Common myeloid progenitor, CD34-positive (primary cell): ENCODE measurements at regions not wholly inside any gene's neighbourhood (a gene's known extent, or its start where the extent isn't known, plus 50 kb on each side); places are given as distances from the start of the nearest gene placed in this dataset.

Experiments used
- CTCF ChIA-PET: fragments of 350-600 bp; sonication (Branson Sonifier 250); formaldehyde crosslinking; loops from one replicate; lab custom pipeline; 2021; ENCODE audit warnings: antibody characterized with exemption; lab: Charles Lee
- POLR2A ChIA-PET: fragments of 350-600 bp; sonication (Branson Sonifier 250); formaldehyde crosslinking; loops from one replicate; lab custom pipeline; 2021; ENCODE audit warnings: antibody characterized with exemption; lab: Charles Lee
- DNase-seq, 3 donors: peaks; one replicate each; pipeline versions ENCODE4 v3.0.0 to v3.0.0-alpha.2; 2013
- H3K27ac ChIP-seq, 2 experiments: 1 replicate in 1 of 2; 2 replicates in 1 of 2; pipeline ENCODE4 v1.7.0; 2013; ENCODE audit warnings: inconsistent platforms in 2 of 2, low read length in 2 of 2, mild to moderate bottlenecking in 2 of 2, low read depth in 1 of 2, moderate library complexity in 1 of 2; ENCODE audit not compliant: severe bottlenecking in 2 of 2, insufficient read depth in 1 of 2, poor library complexity in 1 of 2
- H3K27me3 ChIP-seq, 5 experiments: replicated peaks in 2 of 5; 1 replicate in 3 of 5; 2 replicates in 2 of 5; pipeline versions ENCODE4 v1.6.1 to v1.7.0; 2013; ENCODE audit warnings: low read length in 4 of 5, mild to moderate bottlenecking in 2 of 5, moderate library complexity in 2 of 5, inconsistent platforms in 1 of 5; ENCODE audit not compliant: insufficient read depth in 5 of 5, control insufficient read depth in 4 of 5
- H3K36me3 ChIP-seq, 4 experiments: 1 replicate in 2 of 4; 2 replicates in 2 of 4; pipeline versions ENCODE4 v1.6.1 to v1.7.0; 2013; ENCODE audit warnings: low read length in 3 of 4, control low read depth in 1 of 4, mild to moderate bottlenecking in 1 of 4; ENCODE audit not compliant: control insufficient read depth in 4 of 4, insufficient read depth in 4 of 4
- H3K4me1 ChIP-seq, 4 experiments: 1 replicate in 3 of 4; 2 replicates in 1 of 4; pipeline versions ENCODE4 v1.6.1 to v1.7.1; 2013; ENCODE audit warnings: low read length in 3 of 4, mild to moderate bottlenecking in 3 of 4, control low read depth in 1 of 4, inconsistent platforms in 1 of 4, moderate library complexity in 1 of 4; ENCODE audit not compliant: control insufficient read depth in 4 of 4, insufficient read depth in 4 of 4; ENCODE audit errors: control extremely low read depth in 1 of 4
- H3K4me3 ChIP-seq, 7 experiments: 1 replicate in 4 of 7; 2 replicates in 3 of 7; pipeline versions ENCODE4 v1.5.1 to v1.7.0; 2013; ENCODE audit warnings: mild to moderate bottlenecking in 7 of 7, low read length in 6 of 7, moderate library complexity in 6 of 7, inconsistent platforms in 2 of 7, low read depth in 2 of 7, control low read depth in 1 of 7; ENCODE audit not compliant: insufficient read depth in 4 of 7, control insufficient read depth in 1 of 7; ENCODE audit errors: extremely low read depth in 1 of 7
- H3K9me3 ChIP-seq, 5 experiments: 1 replicate in 4 of 5; 2 replicates in 1 of 5; pipeline versions ENCODE4 v1.6.1 to v1.7.1; 2013; ENCODE audit warnings: low read length in 4 of 5, mild to moderate bottlenecking in 2 of 5, inconsistent platforms in 1 of 5, low read depth in 1 of 5, moderate library complexity in 1 of 5; ENCODE audit not compliant: control insufficient read depth in 4 of 5, insufficient read depth in 2 of 5; ENCODE audit errors: control extremely low read depth in 1 of 5
- WGBS: methylation state at CpG from one replicate; pipeline ENCODE4 v1.1.5; 2013; ENCODE audit not compliant: insufficient coverage; 5-methylcytosine and 5-hydroxymethylcytosine counted together

DNA sequence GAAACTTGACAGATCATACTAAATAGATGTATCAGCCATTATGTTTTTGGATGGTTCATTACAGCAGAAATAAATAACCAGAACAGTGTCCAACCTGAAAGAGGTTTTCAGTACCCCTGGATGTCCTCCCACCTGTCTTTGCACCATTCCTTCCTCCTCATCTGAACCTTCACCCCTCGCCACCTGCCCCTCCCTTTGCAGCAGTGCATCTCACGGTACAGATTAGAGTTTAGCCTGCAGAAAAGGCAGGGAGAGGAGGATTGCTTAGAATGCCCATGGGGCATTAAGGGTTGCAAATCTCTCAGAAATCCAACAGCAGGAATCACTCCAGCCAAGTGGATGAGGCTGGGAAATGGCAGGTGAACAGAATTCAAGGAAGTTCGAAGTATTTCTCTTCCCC lies 155.0 kb downstream of the HS3ST2 start:
- no peaks in the 10 kb centered on the region for H3K4me1 ChIP-seq
- H3K27ac ChIP-seq = no peak overlapping the region
- H3K27me3 ChIP-seq = peaks cover 0 to 6% (median 2%) of the 10 kb centered on the region in 5 experiments
- no peak overlapping the region for H3K4me3 ChIP-seq
- POLR2A ChIA-PET = no interaction called here
- H3K9me3 ChIP-seq = peaks cover 0 to 3% (median 0%) of the 10 kb centered on the region in 5 experiments
- no peak for DNase-seq
- 50% methylated on average over 2 of the region's 3 CpGs for WGBS
- no peaks in the 10 kb centered on the region for H3K36me3 ChIP-seq
- CTCF ChIA-PET = no interaction called here

DNA sequence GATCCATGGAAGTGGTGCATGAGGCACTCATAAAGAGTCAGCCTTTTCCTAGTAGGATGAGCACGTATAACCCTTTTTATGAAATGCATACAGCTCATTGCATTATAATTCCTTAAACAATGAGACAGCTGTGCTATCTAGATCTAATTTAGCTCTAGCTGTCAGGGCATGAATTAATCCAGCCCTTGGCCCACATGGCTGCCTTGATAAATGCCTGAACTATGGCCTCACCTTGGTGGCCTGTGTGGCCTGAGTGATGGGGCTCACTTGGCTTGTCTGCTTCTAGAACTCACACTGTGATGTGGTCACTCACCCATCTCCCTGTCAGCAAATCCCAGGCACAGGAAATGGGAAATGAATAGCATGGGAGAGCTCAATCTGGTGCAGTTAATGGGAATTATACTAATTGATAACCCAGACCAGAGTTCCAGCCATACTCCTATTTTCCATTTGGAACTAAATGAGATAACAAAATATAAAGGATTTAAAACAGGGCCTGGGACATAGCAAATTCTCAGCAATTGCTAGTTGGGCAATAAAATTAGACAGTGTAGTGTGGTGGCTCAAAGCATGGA lies 153.6 kb downstream of the HS3ST2 start:
- POLR2A ChIA-PET = interaction anchor here (0.6 kb wide), 1 partner anchor 232 kb away, joined by 4 read pairs; no protein-coding TSS in a partner anchor
- Histone ChIP-seq H3K9me3 (peaks cover 0 to 3% (median 0%) of the 10 kb centered on the region in 5 experiments), H3K27me3 (peaks cover 0 to 5% (median 2%) of the 10 kb centered on the region in 5 experiments), H3K4me1 (no peaks in the 10 kb centered on the region), H3K36me3 (no peaks in the 10 kb centered on the region), H3K4me3 (no peak overlapping the region), H3K27ac (no peak overlapping the region)
- CTCF ChIA-PET = no interaction called here
- DNase-seq = no peak
- 100% methylated on average over 1 of the region's 1 CpG for WGBS
